ENCODE measurements at regions not wholly inside any gene's neighbourhood (a gene's known extent, or its start where the extent isn't known, plus 50 kb on each side); places are given as distances from the start of the nearest gene placed in this dataset.

DNA sequence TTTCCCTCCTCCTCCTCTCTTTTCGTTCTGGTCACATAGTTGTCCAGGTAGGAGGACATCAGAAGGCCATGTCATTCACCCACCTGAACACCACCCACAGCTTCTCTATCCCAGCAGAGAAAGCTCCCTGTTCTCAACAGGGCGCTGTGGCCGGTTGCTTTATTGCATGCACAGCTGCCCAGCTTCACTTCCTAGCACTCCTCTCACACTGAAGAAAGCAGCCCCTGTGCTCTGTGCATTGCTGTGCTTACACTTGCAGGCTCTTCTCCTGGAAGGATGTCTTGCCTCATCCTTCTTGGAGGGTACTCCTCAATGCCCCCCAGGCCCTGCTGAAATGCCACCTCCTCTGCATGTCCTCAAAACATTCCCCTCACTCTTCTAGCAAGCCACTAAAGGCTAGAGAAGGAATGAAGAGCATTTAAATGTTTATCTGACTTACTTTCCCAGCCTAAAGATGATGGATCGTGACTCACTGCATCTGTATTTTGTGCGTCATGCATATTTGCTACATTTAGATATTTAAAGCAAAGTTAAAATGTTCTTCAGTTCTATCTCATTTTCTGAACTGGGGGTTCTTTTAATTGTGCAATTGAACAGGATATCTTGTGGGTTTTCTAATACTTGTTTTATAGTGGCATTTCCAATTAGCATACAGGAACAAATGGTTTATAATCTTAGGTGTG is 186.4 kb upstream of the PUDP start:
- DNase-seq (ENCODE audit: low read depth, low spot score), result no peak
- Histone ChIP-seq H3K27me3 (ENCODE audit: insufficient read depth, insufficient read length) (no peaks in the 10 kb centered on the region), H3K36me3 (ENCODE audit: insufficient read depth, insufficient read length, low read length) (no peaks in the 10 kb centered on the region), H3K9ac (ENCODE audit: insufficient read length, low read depth) (no peak overlapping the region), H3K9me3 (ENCODE audit: insufficient read depth, low read length) (no peaks in the 10 kb centered on the region), H3K4me1 (ENCODE audit: insufficient read depth, insufficient read length) (no peaks in the 10 kb centered on the region), H3K4me3 (ENCODE audit: insufficient read length, low read depth) (no peak overlapping the region)
- TF ChIP-seq ZNF274 (IDR thresholded peaks at IDR 0.05; ENCODE audit: low read depth, low read length) (no peak), YY1 (IDR thresholded peaks at IDR 0.05; ENCODE audit: insufficient read depth, insufficient read length) (no peak), SUZ12 (IDR thresholded peaks at IDR 0.05; ENCODE audit: extremely low read depth, insufficient read depth, insufficient read length) (no peak)

DNA sequence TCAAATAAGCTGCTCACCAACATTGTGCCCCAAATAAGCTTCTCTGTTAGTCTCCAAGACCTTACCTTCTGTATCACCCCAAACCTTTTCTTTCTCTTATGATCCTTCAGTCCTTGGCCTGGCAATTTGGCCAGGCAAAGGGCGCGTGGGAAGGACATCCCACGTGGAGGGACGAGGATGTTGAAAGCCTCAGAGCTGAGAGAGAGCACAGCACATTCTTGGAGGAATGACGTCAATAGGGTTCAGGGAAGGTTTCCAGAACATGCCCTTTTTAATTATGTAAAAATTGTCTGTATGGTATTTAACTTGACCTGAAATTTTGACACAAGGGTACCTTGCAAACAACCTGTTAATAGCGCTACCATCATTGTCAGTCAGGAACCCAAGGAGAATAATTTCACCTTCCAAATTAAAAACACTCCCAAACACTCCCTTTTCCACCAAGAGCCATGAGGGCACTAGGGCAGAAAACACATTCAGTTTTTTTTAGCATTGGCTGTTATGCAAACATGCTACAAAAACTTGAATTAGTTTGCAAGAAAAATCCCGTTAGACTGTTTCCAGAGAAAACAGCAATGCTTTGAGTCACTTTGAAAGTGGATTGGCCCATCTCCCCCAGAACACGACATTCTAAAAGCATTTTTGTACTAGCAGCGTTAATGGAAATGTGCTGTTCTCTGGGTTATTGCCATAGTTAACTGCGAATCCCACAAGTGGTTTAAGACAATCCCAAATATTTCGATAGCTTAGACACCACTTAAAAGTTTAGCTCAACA is 183.2 kb upstream of the PUDP start:
- DNase-seq (ENCODE audit: low read depth, low spot score), result no peak
- Histone ChIP-seq H3K27me3 (ENCODE audit: insufficient read depth, insufficient read length) (no peaks in the 10 kb centered on the region), H3K4me1 (ENCODE audit: insufficient read depth, insufficient read length) (no peaks in the 10 kb centered on the region), H3K36me3 (ENCODE audit: insufficient read depth, insufficient read length, low read length) (no peaks in the 10 kb centered on the region), H3K9ac (ENCODE audit: insufficient read length, low read depth) (no peak overlapping the region), H3K9me3 (ENCODE audit: insufficient read depth, low read length) (no peaks in the 10 kb centered on the region), H3K4me3 (ENCODE audit: insufficient read length, low read depth) (no peak overlapping the region)
- TF ChIP-seq ZNF274 (IDR thresholded peaks at IDR 0.05; ENCODE audit: low read depth, low read length) (no peak), SUZ12 (IDR thresholded peaks at IDR 0.05; ENCODE audit: extremely low read depth, insufficient read depth, insufficient read length) (no peak), YY1 (IDR thresholded peaks at IDR 0.05; ENCODE audit: insufficient read depth, insufficient read length) (no peak)

DNA sequence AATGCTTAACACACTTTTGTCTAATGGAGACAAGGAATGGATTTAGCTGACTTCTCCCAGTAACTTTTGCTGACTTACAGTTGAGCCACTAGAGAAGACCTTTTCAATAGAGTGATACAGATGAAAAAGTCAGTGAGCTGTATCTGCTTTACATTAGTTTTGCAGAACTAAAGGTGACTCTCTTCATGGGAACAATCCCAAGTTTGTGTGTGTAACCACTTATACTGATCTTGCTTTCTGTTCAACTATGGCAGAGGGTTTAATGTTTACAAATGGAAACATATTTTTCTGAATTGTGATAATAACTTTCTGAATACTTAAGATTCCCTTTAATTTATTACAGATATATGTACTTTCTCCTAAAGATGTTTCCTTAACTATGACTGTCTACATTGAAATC is 182.6 kb upstream of the PUDP start:
- Histone ChIP-seq H3K9ac (ENCODE audit: insufficient read length, low read depth) (no peak overlapping the region), H3K27me3 (ENCODE audit: insufficient read depth, insufficient read length) (no peaks in the 10 kb centered on the region), H3K36me3 (ENCODE audit: insufficient read depth, insufficient read length, low read length) (no peaks in the 10 kb centered on the region), H3K4me3 (ENCODE audit: insufficient read length, low read depth) (no peak overlapping the region), H3K9me3 (ENCODE audit: insufficient read depth, low read length) (no peaks in the 10 kb centered on the region), H3K4me1 (ENCODE audit: insufficient read depth, insufficient read length) (no peaks in the 10 kb centered on the region)
- DNase-seq (ENCODE audit: low read depth, low spot score), result no peak
- TF ChIP-seq SUZ12 (IDR thresholded peaks at IDR 0.05; ENCODE audit: extremely low read depth, insufficient read depth, insufficient read length) (no peak), YY1 (IDR thresholded peaks at IDR 0.05; ENCODE audit: insufficient read depth, insufficient read length) (no peak), ZNF274 (IDR thresholded peaks at IDR 0.05; ENCODE audit: low read depth, low read length) (no peak)

DNA sequence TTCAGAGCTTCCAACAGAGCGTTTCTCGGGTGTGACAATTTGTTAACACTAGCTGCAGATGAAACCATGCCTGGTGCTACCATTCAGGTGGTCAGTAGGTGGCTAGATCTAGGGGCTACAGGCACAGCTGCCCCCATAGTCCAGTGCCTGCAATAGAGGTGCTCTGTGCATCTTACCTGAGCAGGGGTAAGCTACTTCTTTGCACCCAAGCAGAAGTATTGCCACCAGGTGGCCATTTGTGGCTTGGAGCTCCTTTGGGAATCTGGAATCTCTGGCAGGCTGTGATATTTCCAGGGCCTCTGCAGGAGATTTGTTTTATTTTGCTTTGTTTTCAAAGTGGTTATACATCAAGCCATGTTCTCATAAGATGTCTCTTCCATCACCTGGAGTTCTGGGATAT is 170.7 kb upstream of the PUDP start:
- Histone ChIP-seq H3K27me3 (ENCODE audit: insufficient read depth, insufficient read length) (no peaks in the 10 kb centered on the region), H3K4me3 (ENCODE audit: insufficient read length, low read depth) (no peak overlapping the region), H3K4me1 (ENCODE audit: insufficient read depth, insufficient read length) (no peaks in the 10 kb centered on the region), H3K9ac (ENCODE audit: insufficient read length, low read depth) (no peak overlapping the region), H3K9me3 (ENCODE audit: insufficient read depth, low read length) (no peaks in the 10 kb centered on the region), H3K36me3 (ENCODE audit: insufficient read depth, insufficient read length, low read length) (no peaks in the 10 kb centered on the region)
- DNase-seq (ENCODE audit: low read depth, low spot score), result no peak
- no peak for TF ChIP-seq ZNF274 (IDR thresholded peaks at IDR 0.05; ENCODE audit: low read depth, low read length)
- no peak for TF ChIP-seq SUZ12 (IDR thresholded peaks at IDR 0.05; ENCODE audit: extremely low read depth, insufficient read depth, insufficient read length)
- no peak for TF ChIP-seq YY1 (IDR thresholded peaks at IDR 0.05; ENCODE audit: insufficient read depth, insufficient read length)

DNA sequence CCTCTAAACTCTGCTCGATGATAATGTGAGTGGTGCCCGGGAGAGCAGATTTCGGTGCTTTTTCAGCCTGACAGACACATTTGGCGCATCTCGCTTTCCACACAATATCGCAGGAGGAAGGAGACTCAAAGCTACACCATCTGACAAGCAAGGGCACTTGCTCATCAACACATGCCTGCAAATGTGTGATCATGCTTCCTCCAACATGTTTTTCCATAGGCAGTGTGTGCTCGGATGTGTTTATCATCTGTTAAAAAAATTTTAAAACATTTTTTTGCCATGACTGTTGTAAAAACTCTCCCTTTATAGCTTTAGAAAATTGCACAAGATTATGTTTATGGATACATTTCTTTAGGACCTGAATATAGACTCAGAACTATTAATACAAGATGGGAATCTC is 170.3 kb upstream of the PUDP start:
- H3K36me3 ChIP-seq (ENCODE audit: insufficient read depth, insufficient read length, low read length), result no peaks in the 10 kb centered on the region
- H3K4me3 ChIP-seq (ENCODE audit: insufficient read length, low read depth), result no peak overlapping the region
- no peak for DNase-seq (ENCODE audit: low read depth, low spot score)
- TF ChIP-seq SUZ12 (IDR thresholded peaks at IDR 0.05; ENCODE audit: extremely low read depth, insufficient read depth, insufficient read length), result no peak
- no peak for TF ChIP-seq YY1 (IDR thresholded peaks at IDR 0.05; ENCODE audit: insufficient read depth, insufficient read length)
- no peak for TF ChIP-seq ZNF274 (IDR thresholded peaks at IDR 0.05; ENCODE audit: low read depth, low read length)
- H3K9me3 ChIP-seq (ENCODE audit: insufficient read depth, low read length), result no peaks in the 10 kb centered on the region
- no peak overlapping the region for H3K9ac ChIP-seq (ENCODE audit: insufficient read length, low read depth)
- no peaks in the 10 kb centered on the region for H3K4me1 ChIP-seq (ENCODE audit: insufficient read depth, insufficient read length)
- no peaks in the 10 kb centered on the region for H3K27me3 ChIP-seq (ENCODE audit: insufficient read depth, insufficient read length)

DNA sequence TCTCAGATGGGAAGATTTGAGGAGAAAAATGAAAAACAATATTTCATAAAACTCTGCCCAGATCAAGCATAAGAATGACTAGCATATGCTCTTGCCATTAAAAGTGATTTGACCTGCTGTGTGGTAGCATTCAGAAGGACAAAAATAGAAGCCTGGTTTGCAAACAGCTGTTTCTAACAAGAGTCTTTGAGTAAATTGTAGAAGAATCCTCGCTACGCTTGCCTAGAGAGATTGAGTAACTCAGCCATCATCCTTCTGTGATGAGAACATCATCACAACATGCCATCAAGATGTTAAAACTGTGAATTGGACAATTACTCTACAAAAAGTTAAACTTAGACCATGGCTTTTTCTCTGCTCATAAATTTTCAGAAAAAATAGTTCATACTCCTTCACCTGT is 168.9 kb upstream of the PUDP start:
- no peaks in the 10 kb centered on the region for H3K9me3 ChIP-seq (ENCODE audit: insufficient read depth, low read length)
- H3K36me3 ChIP-seq (ENCODE audit: insufficient read depth, insufficient read length, low read length), result no peaks in the 10 kb centered on the region
- DNase-seq (ENCODE audit: low read depth, low spot score), result no peak
- TF ChIP-seq SUZ12 (IDR thresholded peaks at IDR 0.05; ENCODE audit: extremely low read depth, insufficient read depth, insufficient read length), result no peak
- no peak for TF ChIP-seq YY1 (IDR thresholded peaks at IDR 0.05; ENCODE audit: insufficient read depth, insufficient read length)
- no peak for TF ChIP-seq ZNF274 (IDR thresholded peaks at IDR 0.05; ENCODE audit: low read depth, low read length)
- H3K27me3 ChIP-seq (ENCODE audit: insufficient read depth, insufficient read length), result no peaks in the 10 kb centered on the region
- no peaks in the 10 kb centered on the region for H3K4me1 ChIP-seq (ENCODE audit: insufficient read depth, insufficient read length)
- H3K4me3 ChIP-seq (ENCODE audit: insufficient read length, low read depth), result no peak overlapping the region
- H3K9ac ChIP-seq (ENCODE audit: insufficient read length, low read depth), result no peak overlapping the region

DNA sequence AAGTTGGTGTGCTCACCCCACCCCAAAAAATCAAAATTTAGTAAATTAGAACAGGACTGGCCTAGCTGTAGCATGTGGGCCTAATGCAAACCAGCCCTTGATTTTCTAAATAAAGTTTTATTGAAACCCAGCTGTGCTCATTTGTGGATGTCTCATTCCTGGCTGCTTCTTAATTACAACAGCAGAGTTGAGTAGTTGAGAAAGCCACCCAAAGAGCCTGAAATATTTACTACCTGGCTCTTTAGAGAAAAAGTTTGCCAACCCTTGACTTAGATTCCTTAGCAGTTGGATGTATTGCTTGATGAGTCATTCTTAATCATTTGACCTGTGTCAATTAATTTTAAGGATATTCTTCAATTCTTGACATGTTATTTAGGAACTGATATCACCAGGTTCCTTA is 168.3 kb upstream of the PUDP start:
- no peak overlapping the region for H3K9ac ChIP-seq (ENCODE audit: insufficient read length, low read depth)
- H3K9me3 ChIP-seq (ENCODE audit: insufficient read depth, low read length), result no peaks in the 10 kb centered on the region
- TF ChIP-seq YY1 (IDR thresholded peaks at IDR 0.05; ENCODE audit: insufficient read depth, insufficient read length) (no peak), SUZ12 (IDR thresholded peaks at IDR 0.05; ENCODE audit: extremely low read depth, insufficient read depth, insufficient read length) (no peak), ZNF274 (IDR thresholded peaks at IDR 0.05; ENCODE audit: low read depth, low read length) (no peak)
- DNase-seq (ENCODE audit: low read depth, low spot score), result no peak
- H3K36me3 ChIP-seq (ENCODE audit: insufficient read depth, insufficient read length, low read length), result no peaks in the 10 kb centered on the region
- H3K4me3 ChIP-seq (ENCODE audit: insufficient read length, low read depth), result no peak overlapping the region
- H3K4me1 ChIP-seq (ENCODE audit: insufficient read depth, insufficient read length), result no peaks in the 10 kb centered on the region
- H3K27me3 ChIP-seq (ENCODE audit: insufficient read depth, insufficient read length), result no peaks in the 10 kb centered on the region
